ENCODE measurements at regions not wholly inside any gene's neighbourhood (a gene's known extent, or its start where the extent isn't known, plus 50 kb on each side); places are given as distances from the start of the nearest gene placed in this dataset.

- H3K4me3 ChIP-seq (ENCODE audit: low read depth in 1 of 5, low read length in 5 of 5), result no peak overlapping the region
- no peaks in the 10 kb centered on the region for H3K36me3 ChIP-seq (ENCODE audit: control insufficient read depth in 5 of 5, insufficient read depth in 5 of 5, low read length in 5 of 5)
- peaks cover 0 to 23% (median 10%) of the 10 kb centered on the region in 5 donors for H3K4me1 ChIP-seq (ENCODE audit: control insufficient read depth in 5 of 5, insufficient read depth in 5 of 5, low read length in 5 of 5)
- H3K27ac ChIP-seq (ENCODE audit: low read depth, low read length), result no peak overlapping the region
- H3K9me3 ChIP-seq (ENCODE audit: control insufficient read depth in 5 of 5, low read length in 5 of 5), result no peaks in the 10 kb centered on the region
- no peaks in the 10 kb centered on the region for H3K27me3 ChIP-seq (ENCODE audit: control insufficient read depth in 5 of 5, insufficient read depth in 4 of 5, low read length in 5 of 5)
- H3K9ac ChIP-seq (ENCODE audit: low read length in 5 of 5), result no peak overlapping the region
Measured at GRCh38 chr3:188964957-188965356, 206.8 kb upstream of the TPRG1 start.

GRCh38 chr3:188972310-188972709 lies 199.5 kb upstream of the TPRG1 start:
- H3K9ac ChIP-seq (ENCODE audit: low read length in 5 of 5), result no peak overlapping the region
- no peaks in the 10 kb centered on the region for H3K9me3 ChIP-seq (ENCODE audit: control insufficient read depth in 5 of 5, low read length in 5 of 5)
- peaks cover 0 to 26% (median 16%) of the 10 kb centered on the region in 5 donors for H3K4me1 ChIP-seq (ENCODE audit: control insufficient read depth in 5 of 5, insufficient read depth in 5 of 5, low read length in 5 of 5)
- no peak overlapping the region for H3K4me3 ChIP-seq (ENCODE audit: low read depth in 1 of 5, low read length in 5 of 5)
- no peaks in the 10 kb centered on the region for H3K27me3 ChIP-seq (ENCODE audit: control insufficient read depth in 5 of 5, insufficient read depth in 4 of 5, low read length in 5 of 5)
- H3K27ac ChIP-seq (ENCODE audit: low read depth, low read length), result no peak overlapping the region
- no peaks in the 10 kb centered on the region for H3K36me3 ChIP-seq (ENCODE audit: control insufficient read depth in 5 of 5, insufficient read depth in 5 of 5, low read length in 5 of 5)

- peak overlapping the region in 4 of 5 donors; percentile 34 to 45 (median 38) for H3K4me3 ChIP-seq (ENCODE audit: low read depth in 1 of 5, low read length in 5 of 5)
- peak overlapping the region in 1 of 5 donors; percentile 4 for H3K9ac ChIP-seq (ENCODE audit: low read length in 5 of 5)
- no peaks in the 10 kb centered on the region for H3K36me3 ChIP-seq (ENCODE audit: control insufficient read depth in 5 of 5, insufficient read depth in 5 of 5, low read length in 5 of 5)
- peaks cover 0 to 29% (median 23%) of the 10 kb centered on the region in 5 donors for H3K4me1 ChIP-seq (ENCODE audit: control insufficient read depth in 5 of 5, insufficient read depth in 5 of 5, low read length in 5 of 5)
- H3K9me3 ChIP-seq (ENCODE audit: control insufficient read depth in 5 of 5, low read length in 5 of 5), result no peaks in the 10 kb centered on the region
- H3K27me3 ChIP-seq (ENCODE audit: control insufficient read depth in 5 of 5, insufficient read depth in 4 of 5, low read length in 5 of 5), result no peaks in the 10 kb centered on the region
- H3K27ac ChIP-seq (ENCODE audit: low read depth, low read length), result peak overlapping the region; percentile 34
Measured at GRCh38 chr3:188974856-188975599, 196.7 kb upstream of the TPRG1 start.

- Histone ChIP-seq H3K4me1 (ENCODE audit: control insufficient read depth in 5 of 5, insufficient read depth in 5 of 5, low read length in 5 of 5) (peaks cover 0 to 29% (median 23%) of the 10 kb centered on the region in 5 donors), H3K27ac (ENCODE audit: low read depth, low read length) (no peak overlapping the region), H3K4me3 (ENCODE audit: low read depth in 1 of 5, low read length in 5 of 5) (peak overlapping the region in 4 of 5 donors; percentile 18 to 45 (median 38)), H3K9ac (ENCODE audit: low read length in 5 of 5) (no peak overlapping the region), H3K36me3 (ENCODE audit: control insufficient read depth in 5 of 5, insufficient read depth in 5 of 5, low read length in 5 of 5) (no peaks in the 10 kb centered on the region), H3K9me3 (ENCODE audit: control insufficient read depth in 5 of 5, low read length in 5 of 5) (no peaks in the 10 kb centered on the region), H3K27me3 (ENCODE audit: control insufficient read depth in 5 of 5, insufficient read depth in 4 of 5, low read length in 5 of 5) (no peaks in the 10 kb centered on the region)
Measured at GRCh38 chr3:188975600-188976314, 196.0 kb upstream of the TPRG1 start.

GRCh38 chr3:188976407-188976806 lies 195.4 kb upstream of the TPRG1 start:
- Histone ChIP-seq H3K4me1 (ENCODE audit: control insufficient read depth in 5 of 5, insufficient read depth in 5 of 5, low read length in 5 of 5) (peaks cover 0 to 29% (median 23%) of the 10 kb centered on the region in 5 donors), H3K27me3 (ENCODE audit: control insufficient read depth in 5 of 5, insufficient read depth in 4 of 5, low read length in 5 of 5) (no peaks in the 10 kb centered on the region), H3K9me3 (ENCODE audit: control insufficient read depth in 5 of 5, low read length in 5 of 5) (no peaks in the 10 kb centered on the region), H3K9ac (ENCODE audit: low read length in 5 of 5) (no peak overlapping the region), H3K27ac (ENCODE audit: low read depth, low read length) (no peak overlapping the region), H3K4me3 (ENCODE audit: low read depth in 1 of 5, low read length in 5 of 5) (no peak overlapping the region), H3K36me3 (ENCODE audit: control insufficient read depth in 5 of 5, insufficient read depth in 5 of 5, low read length in 5 of 5) (no peaks in the 10 kb centered on the region)

- Histone ChIP-seq H3K27ac (ENCODE audit: low read depth, low read length) (peak overlapping the region; percentile 8), H3K27me3 (ENCODE audit: control insufficient read depth in 5 of 5, insufficient read depth in 4 of 5, low read length in 5 of 5) (no peaks in the 10 kb centered on the region), H3K4me3 (ENCODE audit: low read depth in 1 of 5, low read length in 5 of 5) (no peak overlapping the region), H3K36me3 (ENCODE audit: control insufficient read depth in 5 of 5, insufficient read depth in 5 of 5, low read length in 5 of 5) (no peaks in the 10 kb centered on the region), H3K9ac (ENCODE audit: low read length in 5 of 5) (no peak overlapping the region), H3K9me3 (ENCODE audit: control insufficient read depth in 5 of 5, low read length in 5 of 5) (no peaks in the 10 kb centered on the region), H3K4me1 (ENCODE audit: control insufficient read depth in 5 of 5, insufficient read depth in 5 of 5, low read length in 5 of 5) (peaks cover 0 to 24% (median 19%) of the 10 kb centered on the region in 5 donors)
Measured at GRCh38 chr3:188978421-188979171, 193.2 kb upstream of the TPRG1 start.

- no peak overlapping the region for H3K27ac ChIP-seq (ENCODE audit: low read depth, low read length)
Measured at GRCh38 chr3:188979248-188979647, 192.5 kb upstream of the TPRG1 start.

GRCh38 chr3:188979669-188980310 lies 192.0 kb upstream of the TPRG1 start:
- Histone ChIP-seq H3K27ac (ENCODE audit: low read depth, low read length) (no peak overlapping the region), H3K9me3 (ENCODE audit: control insufficient read depth in 5 of 5, low read length in 5 of 5) (no peaks in the 10 kb centered on the region)

More at GRCh38 chr3:188979248-188979647, 192.5 kb upstream of the TPRG1 start:
- Histone ChIP-seq H3K36me3 (ENCODE audit: control insufficient read depth in 5 of 5, insufficient read depth in 5 of 5, low read length in 5 of 5) (no peaks in the 10 kb centered on the region), H3K9me3 (ENCODE audit: control insufficient read depth in 5 of 5, low read length in 5 of 5) (no peaks in the 10 kb centered on the region), H3K4me1 (ENCODE audit: control insufficient read depth in 5 of 5, insufficient read depth in 5 of 5, low read length in 5 of 5) (peaks cover 0 to 24% (median 15%) of the 10 kb centered on the region in 5 donors), H3K27me3 (ENCODE audit: control insufficient read depth in 5 of 5, insufficient read depth in 4 of 5, low read length in 5 of 5) (no peaks in the 10 kb centered on the region), H3K9ac (ENCODE audit: low read length in 5 of 5) (no peak overlapping the region), H3K4me3 (ENCODE audit: low read depth in 1 of 5, low read length in 5 of 5) (no peak overlapping the region)

GRCh38 chr3:188993181-188993580 lies 178.6 kb upstream of the TPRG1 start:
- Histone ChIP-seq H3K27me3 (ENCODE audit: control insufficient read depth in 5 of 5, insufficient read depth in 4 of 5, low read length in 5 of 5) (no peaks in the 10 kb centered on the region), H3K9ac (ENCODE audit: low read length in 5 of 5) (no peak overlapping the region), H3K27ac (ENCODE audit: low read depth, low read length) (no peak overlapping the region), H3K36me3 (ENCODE audit: control insufficient read depth in 5 of 5, insufficient read depth in 5 of 5, low read length in 5 of 5) (no peaks in the 10 kb centered on the region), H3K4me1 (ENCODE audit: control insufficient read depth in 5 of 5, insufficient read depth in 5 of 5, low read length in 5 of 5) (no peaks in the 10 kb centered on the region), H3K4me3 (ENCODE audit: low read depth in 1 of 5, low read length in 5 of 5) (no peak overlapping the region), H3K9me3 (ENCODE audit: control insufficient read depth in 5 of 5, low read length in 5 of 5) (no peaks in the 10 kb centered on the region)

More at GRCh38 chr3:188979669-188980310, 192.0 kb upstream of the TPRG1 start:
- Histone ChIP-seq H3K4me1 (ENCODE audit: control insufficient read depth in 5 of 5, insufficient read depth in 5 of 5, low read length in 5 of 5) (peaks cover 0 to 22% (median 12%) of the 10 kb centered on the region in 5 donors), H3K27me3 (ENCODE audit: control insufficient read depth in 5 of 5, insufficient read depth in 4 of 5, low read length in 5 of 5) (no peaks in the 10 kb centered on the region), H3K4me3 (ENCODE audit: low read depth in 1 of 5, low read length in 5 of 5) (no peak overlapping the region), H3K36me3 (ENCODE audit: control insufficient read depth in 5 of 5, insufficient read depth in 5 of 5, low read length in 5 of 5) (no peaks in the 10 kb centered on the region), H3K9ac (ENCODE audit: low read length in 5 of 5) (no peak overlapping the region)

All from subcutaneous abdominal adipose tissue (tissue), 5 donors.